H54 (cell line): ENCODE measurements at regions not wholly inside any gene's neighbourhood (a gene's known extent, or its start where the extent isn't known, plus 50 kb on each side); places are given as distances from the start of the nearest gene placed in this dataset.
A peak's percentile ranks its signal among the peaks of the same experiment; 100 is the strongest.

Experiments used
- DNase-seq: peaks from one replicate; pipeline ENCODE4 v3.0.0; 2011; ENCODE audit warnings: low spot score, mixed read lengths; ENCODE audit not compliant: insufficient read length
- FAIRE-seq: peaks from 3 replicates; lab custom pipeline; 2011; peaks lifted over from hg19 to GRCh38; lab: Jason Lieb, UNC
- POLR2A ChIP-seq: IDR thresholded peaks from 2 replicates; pipeline ENCODE4 v1.6.1; 2011; ENCODE audit warnings: low read depth, mild to moderate bottlenecking, low read length

DNA sequence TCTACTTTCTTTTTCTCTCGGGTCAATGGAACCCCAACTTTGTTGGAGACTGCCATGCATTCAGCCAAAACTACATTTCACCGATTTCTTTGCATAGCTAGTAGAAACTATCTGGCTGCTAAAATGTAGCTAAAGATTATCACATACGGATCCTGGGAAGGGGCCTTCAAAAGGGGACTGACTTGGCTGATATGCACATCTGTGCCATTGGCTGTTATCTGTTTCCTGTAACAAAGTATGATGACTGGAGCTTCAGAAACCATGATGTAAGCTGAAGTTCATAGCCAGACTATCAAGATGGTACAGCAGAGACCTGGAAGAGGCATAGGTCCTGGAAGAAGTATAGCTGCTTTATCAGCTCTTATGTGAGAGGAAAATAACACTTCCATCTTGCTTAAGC lies 179.1 kb downstream of the NSUN3 start:
- no peak for TF ChIP-seq POLR2A
- FAIRE-seq, result no peak
- DNase-seq, result no peak

DNA sequence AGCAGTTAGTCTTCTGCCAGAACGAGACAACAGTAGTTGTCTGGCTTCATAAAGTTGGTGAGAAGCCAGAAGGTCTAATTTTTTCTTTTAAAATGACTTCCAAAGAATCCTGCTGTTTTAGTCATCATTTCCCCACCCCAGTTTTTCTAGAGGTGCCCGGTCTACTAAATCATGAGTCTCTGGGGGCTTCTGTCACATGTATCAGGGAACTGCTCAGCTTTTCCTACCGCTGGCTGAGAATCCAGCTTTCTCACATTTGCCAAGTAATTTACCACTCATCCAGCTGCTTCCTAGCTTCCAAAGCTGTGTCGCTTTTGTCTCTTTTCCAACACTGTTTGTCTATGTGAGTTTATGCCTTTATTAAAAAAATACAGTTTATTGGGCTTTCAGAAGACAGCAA lies 183.3 kb downstream of the NSUN3 start:
- FAIRE-seq (no peak), DNase-seq (no peak)
- TF ChIP-seq POLR2A, result no peak

DNA sequence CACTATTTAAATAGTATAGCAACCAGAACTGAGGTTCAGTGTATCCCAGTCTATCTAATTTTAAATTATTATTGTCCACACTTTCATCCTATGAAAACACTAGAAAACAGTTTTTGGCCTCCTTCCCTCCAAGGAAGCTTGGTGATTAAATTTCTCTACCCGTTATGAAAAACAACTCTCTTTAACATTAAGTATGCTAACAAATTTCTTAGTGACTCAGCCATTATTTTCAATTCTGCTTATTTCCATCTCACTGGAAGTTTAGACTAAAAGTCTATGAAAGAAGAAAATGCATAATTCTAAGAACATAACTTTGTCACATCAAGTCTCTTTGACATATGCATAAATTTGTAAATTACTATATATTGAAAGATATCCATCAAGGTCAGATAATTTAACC lies 185.2 kb downstream of the NSUN3 start:
- FAIRE-seq (no peak), DNase-seq (no peak)
- TF ChIP-seq POLR2A, result no peak

DNA sequence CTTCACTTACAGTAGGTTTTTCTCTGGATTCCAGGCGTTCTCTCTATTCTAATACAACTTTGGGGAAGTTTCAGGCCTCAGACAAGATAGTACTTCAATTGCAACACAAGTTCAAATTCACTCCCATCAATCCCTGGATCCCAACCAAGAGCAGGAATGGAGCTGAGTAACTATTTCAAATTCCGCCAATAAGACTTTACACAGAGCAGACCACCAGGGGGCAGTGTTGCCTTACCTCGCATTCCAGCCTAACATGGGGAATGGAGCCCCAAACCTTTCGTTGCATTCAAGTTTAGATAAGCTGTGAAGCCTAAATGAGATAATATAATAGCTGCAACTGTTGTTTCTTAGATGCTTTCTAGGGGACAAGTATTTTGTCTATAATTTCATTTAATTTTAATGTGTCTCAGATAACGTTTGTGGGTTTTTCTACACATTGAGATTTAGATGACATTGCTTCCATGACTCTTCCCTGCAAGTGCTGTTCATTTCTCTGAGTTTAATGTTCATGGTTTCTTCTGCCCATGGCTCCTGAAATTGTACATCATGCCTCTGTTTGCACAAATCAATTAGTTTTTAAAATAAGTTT lies 186.7 kb downstream of the NSUN3 start:
- TF ChIP-seq POLR2A, result no peak
- DNase-seq (peak; percentile 38), FAIRE-seq (peak; percentile 79)

DNA sequence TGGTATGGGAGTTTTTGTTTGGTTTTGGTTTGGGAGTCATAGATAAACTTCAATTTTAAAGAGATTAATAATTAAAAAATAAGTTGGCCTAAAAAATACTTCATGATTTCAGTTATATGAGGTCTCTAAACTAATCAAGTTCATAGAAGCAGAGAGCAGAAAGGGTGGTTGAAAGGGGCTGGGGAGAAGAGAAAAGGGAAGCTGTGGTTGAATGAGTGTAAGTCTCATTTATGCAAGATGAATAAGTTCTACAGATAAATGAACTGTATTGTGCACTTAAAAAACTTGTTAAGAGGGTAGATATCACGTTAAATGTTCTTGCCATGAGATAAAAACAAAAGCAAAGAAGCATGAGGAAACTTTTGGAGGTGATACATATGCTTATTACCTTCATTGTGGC lies 188.7 kb downstream of the NSUN3 start:
- no peak for FAIRE-seq
- TF ChIP-seq POLR2A, result no peak
- DNase-seq, result no peak

DNA sequence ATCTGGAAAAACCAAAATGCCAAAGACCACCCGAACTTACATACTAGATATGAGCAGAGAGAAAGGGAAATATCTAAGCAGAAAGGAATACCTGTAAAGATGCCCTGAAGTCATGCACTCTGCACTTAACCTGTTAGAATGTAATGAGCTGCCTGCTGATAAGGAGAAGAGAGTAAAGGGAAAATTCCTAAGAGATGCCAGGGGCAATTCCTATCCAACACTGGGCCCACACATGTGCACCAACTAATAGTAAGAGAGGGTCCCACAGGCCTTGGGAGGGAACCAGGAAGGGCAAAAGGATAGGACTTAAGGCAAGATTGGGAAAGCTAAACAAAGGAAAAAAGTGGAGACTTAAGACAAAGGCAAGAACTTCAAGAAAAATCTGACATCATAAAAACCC lies 189.5 kb downstream of the NSUN3 start:
- no peak for TF ChIP-seq POLR2A
- no peak for FAIRE-seq
- no peak for DNase-seq

DNA sequence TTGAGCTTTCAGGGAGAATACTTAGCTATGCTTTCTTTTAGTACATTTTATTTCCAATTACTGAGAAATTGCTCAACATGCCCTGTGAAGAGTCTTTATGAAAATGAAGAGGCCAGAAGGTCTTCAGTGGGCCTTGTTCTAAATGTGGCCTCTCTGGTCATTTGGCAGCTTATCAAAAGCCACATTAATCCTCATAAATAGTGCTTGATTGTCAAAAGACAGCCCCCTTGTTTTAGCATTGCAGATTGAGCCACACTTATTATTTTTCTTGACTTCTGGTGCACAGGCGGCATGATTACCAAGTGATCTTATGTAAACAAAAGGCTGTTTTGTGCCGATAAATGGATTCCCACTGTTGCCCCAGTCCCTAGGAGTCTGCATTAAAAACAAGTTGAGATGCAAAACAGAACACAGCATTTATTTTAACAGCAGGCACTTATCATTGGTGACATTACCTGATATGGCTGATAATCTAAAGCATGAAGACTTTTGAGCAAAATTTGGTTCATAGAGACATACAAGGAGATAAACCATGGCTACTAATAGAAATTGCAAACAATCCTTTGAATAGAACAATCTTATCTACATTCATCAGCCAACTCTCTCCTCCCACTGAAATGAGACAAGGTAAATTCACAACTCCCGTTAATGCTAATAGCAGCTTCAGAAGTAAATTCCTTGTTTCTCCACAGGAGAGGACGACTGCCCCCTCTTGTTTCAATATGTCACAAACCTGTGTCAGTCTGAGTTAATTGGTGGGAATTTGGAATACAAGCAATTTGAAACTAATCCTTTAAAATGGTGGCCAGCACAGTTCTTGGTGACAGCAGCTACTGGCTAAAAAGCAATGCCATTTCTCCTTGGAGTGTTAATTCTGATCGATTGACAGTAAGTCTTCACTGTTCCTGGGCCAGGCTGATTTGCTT lies 194.3 kb downstream of the NSUN3 start:
- no peak for TF ChIP-seq POLR2A
- DNase-seq (no peak), FAIRE-seq (no peak)

DNA sequence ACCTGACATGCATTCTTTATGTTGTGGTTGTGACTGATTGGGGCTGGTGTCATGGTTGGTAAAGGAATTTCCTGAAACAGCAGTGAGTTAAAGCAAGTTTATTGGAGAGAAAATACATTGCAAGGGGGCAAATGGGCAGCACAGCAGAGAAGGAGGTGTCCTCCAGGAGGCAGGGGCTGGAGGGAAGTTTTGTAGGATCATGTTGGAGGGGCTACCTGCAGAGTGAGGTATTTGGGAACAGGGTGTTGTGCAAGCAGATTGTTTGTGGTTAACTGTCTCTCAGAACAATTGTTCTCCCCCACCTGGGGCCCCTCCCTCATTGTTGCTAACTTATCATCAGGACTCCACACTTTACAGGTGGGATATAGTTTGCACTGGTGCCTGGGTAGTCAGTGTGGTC lies 196.0 kb downstream of the NSUN3 start:
- DNase-seq, result no peak
- TF ChIP-seq POLR2A, result no peak
- FAIRE-seq, result no peak

DNA sequence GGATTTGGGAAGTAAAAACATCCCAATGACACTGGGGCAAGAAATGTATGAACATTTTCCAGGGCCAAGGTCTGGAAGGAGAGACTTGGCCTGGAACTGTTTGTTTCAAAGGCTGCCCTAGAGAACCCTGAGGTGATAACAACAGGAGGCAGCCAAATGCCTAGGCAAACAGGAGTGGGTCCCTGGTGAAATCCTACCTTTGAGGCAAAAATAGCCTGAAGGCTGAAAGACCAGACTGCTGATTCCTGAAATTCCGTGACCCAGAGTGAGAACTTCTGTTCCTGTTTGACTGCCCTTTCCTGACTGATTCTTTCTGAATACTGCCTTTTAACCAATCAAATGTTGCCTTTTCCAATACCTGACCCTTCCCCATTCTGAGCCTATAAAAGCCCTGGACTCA lies 196.4 kb downstream of the NSUN3 start:
- FAIRE-seq (no peak), DNase-seq (no peak)
- no peak for TF ChIP-seq POLR2A

DNA sequence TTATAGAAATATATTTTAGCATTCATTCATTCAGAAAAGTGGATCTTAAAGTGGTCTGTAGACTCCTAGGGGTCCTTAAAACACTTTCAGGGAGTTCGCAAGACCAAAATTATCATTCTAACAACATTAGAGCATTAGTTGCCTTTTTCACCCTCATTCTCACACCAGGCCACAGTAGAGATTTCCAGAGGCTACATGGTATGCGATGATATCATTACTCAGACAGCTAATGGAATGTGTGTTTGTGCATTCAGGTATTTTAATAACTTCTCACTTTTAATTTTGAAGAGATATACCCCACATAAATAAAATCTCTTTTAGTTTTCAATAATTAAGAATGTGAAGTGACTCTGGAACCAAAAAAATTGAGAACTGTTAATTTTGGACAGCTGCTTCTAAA lies 206.9 kb downstream of the NSUN3 start:
- no peak for DNase-seq
- no peak for TF ChIP-seq POLR2A
- FAIRE-seq, result peak; percentile 62

DNA sequence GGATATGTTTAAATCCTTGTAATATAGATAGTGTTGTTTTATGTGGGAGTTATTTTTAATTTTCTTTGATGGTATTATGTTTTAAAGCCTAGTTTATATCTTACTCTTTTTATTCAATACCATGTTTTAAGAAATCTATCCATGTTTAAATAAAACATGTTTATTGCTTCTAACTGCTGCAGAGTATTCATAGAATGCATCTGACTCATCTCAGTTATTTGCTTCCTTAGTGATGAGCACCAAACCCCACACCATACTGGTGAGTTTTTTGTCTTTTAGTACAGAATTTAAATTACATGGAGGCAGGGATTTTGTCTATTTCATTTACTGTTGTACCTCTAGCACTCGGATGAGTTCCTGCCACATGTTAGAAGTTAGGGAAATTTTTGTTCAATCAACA lies 209.2 kb downstream of the NSUN3 start:
- DNase-seq, result no peak
- TF ChIP-seq POLR2A, result no peak
- peak; percentile 11 for FAIRE-seq

DNA sequence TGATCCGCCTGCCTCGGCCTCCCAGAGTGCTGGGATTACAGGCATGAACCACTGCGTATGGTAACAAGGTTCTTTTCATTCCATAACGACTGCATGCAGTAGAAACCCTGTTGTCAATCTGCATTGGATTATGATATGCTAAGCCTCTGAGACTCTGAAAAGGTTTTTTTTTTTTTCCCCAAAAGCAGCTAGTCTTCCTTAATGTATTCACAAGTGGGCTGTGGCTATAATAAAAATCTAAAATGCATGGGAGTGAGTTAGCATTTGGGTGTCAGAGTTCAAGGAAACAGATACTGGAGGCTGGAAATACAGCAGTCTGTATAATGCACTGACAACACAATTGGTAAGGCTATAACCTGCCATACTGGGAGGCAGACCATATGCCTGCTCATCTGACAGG lies 218.1 kb downstream of the NSUN3 start:
- no peak for TF ChIP-seq POLR2A
- DNase-seq (no peak), FAIRE-seq (no peak)

DNA sequence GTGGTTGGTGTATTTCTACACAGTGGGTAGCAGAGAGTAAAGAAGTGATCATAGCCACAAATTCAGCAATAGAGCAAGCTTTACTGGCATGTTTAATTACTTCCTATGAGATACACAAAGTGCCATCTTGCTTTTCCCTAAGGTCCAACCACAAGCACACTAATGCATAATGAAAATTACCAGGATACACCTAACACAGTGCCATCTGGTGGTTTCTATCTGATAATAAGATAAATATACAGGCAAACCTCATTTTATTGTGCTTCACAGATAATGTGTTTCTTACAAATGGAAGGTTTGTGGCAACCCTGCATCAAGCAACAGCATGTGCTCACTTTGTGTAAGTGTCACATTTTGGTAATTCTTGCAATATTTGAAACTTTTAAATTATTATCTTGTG lies 223.0 kb downstream of the NSUN3 start:
- no peak for TF ChIP-seq POLR2A
- FAIRE-seq, result peak; percentile 84
- DNase-seq, result no peak

DNA sequence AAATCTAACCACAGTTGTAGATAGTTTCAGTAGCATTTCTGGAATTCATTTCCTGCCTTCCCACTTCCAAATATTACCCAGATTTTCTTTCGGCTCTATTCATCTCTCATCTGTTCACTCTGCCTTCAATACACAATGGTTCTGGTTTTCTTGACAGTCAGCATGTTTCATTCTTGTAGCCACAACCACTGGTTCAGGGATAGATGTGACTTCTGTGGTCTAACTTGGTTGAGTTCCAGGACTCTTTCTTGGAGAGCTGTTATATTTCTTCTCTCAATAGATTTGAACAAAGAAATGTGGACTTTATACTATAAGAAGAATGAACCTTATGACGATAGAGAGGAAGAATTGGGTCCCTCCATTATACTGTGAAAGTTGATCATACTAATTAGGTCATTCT lies 228.8 kb downstream of the NSUN3 start:
- DNase-seq (no peak), FAIRE-seq (no peak)
- TF ChIP-seq POLR2A, result no peak

DNA sequence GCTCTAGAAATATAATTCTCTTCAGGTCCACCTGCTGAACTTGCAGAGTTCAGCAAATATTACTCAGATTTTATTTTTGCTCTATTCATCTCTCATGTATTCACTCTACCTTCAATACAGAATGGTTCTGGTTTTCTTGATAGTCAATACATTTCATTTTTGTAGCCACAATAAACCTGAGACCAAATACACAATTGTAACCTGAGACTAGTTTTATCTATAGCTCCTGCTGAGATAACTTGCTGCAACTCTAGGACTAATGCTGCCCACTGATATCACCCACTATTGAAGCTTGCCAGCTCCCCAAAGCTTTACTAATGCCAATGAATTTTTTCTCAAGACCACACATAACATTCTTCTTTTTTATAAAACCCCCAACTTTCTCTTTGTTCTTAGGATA lies 229.3 kb downstream of the NSUN3 start:
- no peak for DNase-seq
- FAIRE-seq, result no peak
- TF ChIP-seq POLR2A, result no peak
